ENCODE measurements at regions not wholly inside any gene's neighbourhood (a gene's known extent, or its start where the extent isn't known, plus 50 kb on each side); places are given as distances from the start of the nearest gene placed in this dataset.

DNA sequence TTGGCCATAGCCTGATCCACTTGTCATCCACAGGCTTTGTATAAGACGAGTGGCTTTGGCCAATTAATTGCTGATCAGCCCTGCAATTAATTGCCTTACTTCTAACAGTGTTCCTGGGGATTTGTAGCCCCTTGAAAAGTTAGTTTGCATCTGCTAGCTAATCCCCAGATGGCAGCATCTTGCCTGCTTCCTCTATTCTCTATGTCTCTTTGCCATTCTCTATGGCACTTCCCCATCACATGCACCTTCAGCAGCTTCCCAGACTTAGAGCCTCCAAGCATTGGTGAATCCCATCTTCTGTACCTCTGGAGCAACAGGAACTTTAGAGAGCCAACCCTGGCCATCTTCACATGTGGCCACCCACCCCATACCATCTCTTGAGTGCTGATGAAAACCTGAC is 197.0 kb upstream of the DMAC1 start:
- Histone ChIP-seq H3K23ac (ENCODE audit: insufficient read length, low read depth, low read length) (no peak overlapping the region), H3K4me1 (ENCODE audit: insufficient read depth, low read length) (no peaks in the 10 kb centered on the region), H4K91ac (ENCODE audit: insufficient read length, low read depth, low read length) (no peak overlapping the region), H3T11ph (ENCODE audit: low read length) (no peak overlapping the region), H2AFZ (ENCODE audit: low read length) (no peak overlapping the region), H4K8ac (replicated peaks; ENCODE audit: insufficient read length, low read depth, low read length) (no peak overlapping the region), H2AK5ac (ENCODE audit: insufficient read length, low read length) (no peak overlapping the region), H2BK15ac (ENCODE audit: low read depth, low read length) (no peak overlapping the region), H3K9me3 (ENCODE audit: control insufficient read depth, low read depth, low read length) (no peaks in the 10 kb centered on the region), H2BK5ac (ENCODE audit: insufficient read length, low read length) (no peak overlapping the region), H2BK20ac (ENCODE audit: low read depth, low read length, poor library complexity, severe bottlenecking) (no peak overlapping the region), H3K79me1 (ENCODE audit: insufficient read depth, low read depth, low read length, poor library complexity, severe bottlenecking) (no peaks in the 10 kb centered on the region), H4K20me1 (ENCODE audit: control insufficient read depth, insufficient read depth, insufficient read length) (no peaks in the 10 kb centered on the region), H3K27ac (ENCODE audit: insufficient read length, low read depth, low read length) (no peak overlapping the region), H3K9ac (ENCODE audit: extremely low read depth, insufficient read length, low read length) (no peak overlapping the region), H3K18ac (ENCODE audit: insufficient read length, low read depth, low read length) (no peak overlapping the region), H4K5ac (ENCODE audit: insufficient read length, low read depth, low read length) (no peak overlapping the region), H3K23me2 (ENCODE audit: insufficient read length, low read depth, low read length, poor library complexity, severe bottlenecking) (no peaks in the 10 kb centered on the region), H3K4ac (ENCODE audit: low read depth, low read length) (no peak overlapping the region), H3K4me2 (ENCODE audit: insufficient read depth, insufficient read length, low read length) (no peak overlapping the region), H2BK12ac (ENCODE audit: insufficient read length, low read depth, low read length) (no peak overlapping the region), H3K14ac (ENCODE audit: insufficient read depth, low read length) (no peak overlapping the region), H2BK120ac (ENCODE audit: low read depth, low read length, poor library complexity, severe bottlenecking) (no peak overlapping the region), H3K56ac (ENCODE audit: insufficient read length, low read depth, low read length) (no peak overlapping the region), H3K27me3 (ENCODE audit: insufficient read depth, low read length) (no peaks in the 10 kb centered on the region), H3K79me2 (ENCODE audit: insufficient read depth, low read length) (no peaks in the 10 kb centered on the region)
- H3K9me3 Mint-ChIP-seq: no peaks in the 10 kb centered on the region
- no peaks in the 10 kb centered on the region for H3K4me1 Mint-ChIP-seq
- no peak for DNase-seq
- H3K27me3 Mint-ChIP-seq (ENCODE audit: low read depth): no peaks in the 10 kb centered on the region
- TF ChIP-seq, protein P1, sequence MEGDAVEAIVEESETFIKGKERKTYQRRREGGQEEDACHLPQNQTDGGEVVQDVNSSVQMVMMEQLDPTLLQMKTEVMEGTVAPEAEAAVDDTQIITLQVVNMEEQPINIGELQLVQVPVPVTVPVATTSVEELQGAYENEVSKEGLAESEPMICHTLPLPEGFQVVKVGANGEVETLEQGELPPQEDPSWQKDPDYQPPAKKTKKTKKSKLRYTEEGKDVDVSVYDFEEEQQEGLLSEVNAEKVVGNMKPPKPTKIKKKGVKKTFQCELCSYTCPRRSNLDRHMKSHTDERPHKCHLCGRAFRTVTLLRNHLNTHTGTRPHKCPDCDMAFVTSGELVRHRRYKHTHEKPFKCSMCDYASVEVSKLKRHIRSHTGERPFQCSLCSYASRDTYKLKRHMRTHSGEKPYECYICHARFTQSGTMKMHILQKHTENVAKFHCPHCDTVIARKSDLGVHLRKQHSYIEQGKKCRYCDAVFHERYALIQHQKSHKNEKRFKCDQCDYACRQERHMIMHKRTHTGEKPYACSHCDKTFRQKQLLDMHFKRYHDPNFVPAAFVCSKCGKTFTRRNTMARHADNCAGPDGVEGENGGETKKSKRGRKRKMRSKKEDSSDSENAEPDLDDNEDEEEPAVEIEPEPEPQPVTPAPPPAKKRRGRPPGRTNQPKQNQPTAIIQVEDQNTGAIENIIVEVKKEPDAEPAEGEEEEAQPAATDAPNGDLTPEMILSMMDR (conservative IDR thresholded peaks at IDR 0.05): no peak
- no peak overlapping the region; a peak in 1 of 7 replicates for H3K27ac Mint-ChIP-seq
- WGBS (ENCODE audit: extremely low coverage, insufficient read length, low lambda C conversion rate): no CpG with 5 or more reads among the region's 1 CpG
- no peaks in the 10 kb centered on the region for H3K36me3 Mint-ChIP-seq (ENCODE audit: insufficient read depth in 1 of 3, low read depth in 3 of 3)
- no peak overlapping the region for H3K4me3 Mint-ChIP-seq

All from H9 (cell line).